ENCODE measurements at regions not wholly inside any gene's neighbourhood (a gene's known extent, or its start where the extent isn't known, plus 50 kb on each side); places are given as distances from the start of the nearest gene placed in this dataset.

GRCh38 chr13:20311596-20311995 is 79.5 kb upstream of the GJB6 start:
- TF ChIP-seq EZH2 (IDR thresholded peaks at IDR 0.05; ENCODE audit: borderline replicate concordance, low read depth, low read length, severe bottlenecking) (no peak), CTCF (IDR thresholded peaks at IDR 0.05; ENCODE audit: borderline replicate concordance, extremely low read depth, low read length, poor library complexity, severe bottlenecking) (no peak)

Measured in DND-41 (cell line).